GM12891 (cell line): ENCODE measurements at regions not wholly inside any gene's neighbourhood (a gene's known extent, or its start where the extent isn't known, plus 50 kb on each side); places are given as distances from the start of the nearest gene placed in this dataset.

Experiments used
- POLR2A ChIP-seq: IDR thresholded peaks from 2 replicates; pipeline ENCODE4 v1.6.1; 2011; ENCODE audit warnings: low read depth, low read length, control low read depth
- POLR2AphosphoS5 ChIP-seq: IDR thresholded peaks from 2 replicates; pipeline ENCODE4 v1.6.1; 2011; ENCODE audit warnings: low read depth, low read length, control low read depth

- TF ChIP-seq POLR2AphosphoS5, result no peak
- TF ChIP-seq POLR2A, result no peak
These were observed 676.1 kb upstream of the C9orf72 start for GRCh38 chr9:28249424-28249823.
